Uterus (tissue), 3 donors: ENCODE measurements at regions not wholly inside any gene's neighbourhood (a gene's known extent, or its start where the extent isn't known, plus 50 kb on each side); places are given as distances from the start of the nearest gene placed in this dataset.

Source experiments
- DNase-seq, 2 donors: peaks; one replicate each; pipeline ENCODE4 v3.0.0-alpha.2; 2019 to 2020
- H3K27ac ChIP-seq, 2 donors: fragments of 200-600 bp; sonication (generic); 1 replicate in 1 of 2; 2 replicates in 1 of 2; pipeline ENCODE4 v1.5.1; 2016 to 2018
- H3K27me3 ChIP-seq, 2 donors: fragments of 200-600 bp; sonication (generic); one replicate each; pipeline ENCODE4 v1.5.1; 2018 to 2019; ENCODE audit warnings: control low read depth in 1 of 2
- H3K36me3 ChIP-seq, 2 donors: fragments of 200-600 bp; sonication (generic); one replicate each; pipeline ENCODE4 v1.5.1; 2019; ENCODE audit warnings: control low read depth in 1 of 2
- H3K4me1 ChIP-seq, 2 donors: fragments of 200-600 bp; sonication (generic); one replicate each; pipeline ENCODE4 v1.5.1; 2018 to 2019; ENCODE audit warnings: control low read depth in 1 of 2
- H3K4me3 ChIP-seq, 2 donors: fragments of 200-600 bp; sonication (generic); 1 replicate in 1 of 2; 2 replicates in 1 of 2; pipeline ENCODE4 v1.5.1; 2018 to 2019; ENCODE audit warnings: mild to moderate bottlenecking in 1 of 2
- H3K9me3 ChIP-seq, 2 donors: fragments of 200-600 bp; sonication (generic); one replicate each; pipeline ENCODE4 v1.5.1; 2019; ENCODE audit warnings: control low read depth in 1 of 2
- CTCF ChIP-seq, 4 experiments: fragments of 200-600 bp in 2 of 4; fragments of 450-650 bp in 2 of 4; sonication (generic) in 2 of 4; IDR thresholded peaks; one replicate each; pipeline ENCODE4 v1.5.1; 2016 to 2019; ENCODE audit warnings: antibody characterized with exemption in 4 of 4, mild to moderate bottlenecking in 2 of 4, moderate library complexity in 1 of 4
- POLR2A ChIP-seq, 2 donors: fragments of 450-650 bp; IDR thresholded peaks; one replicate each; pipeline ENCODE4 v1.6.1; 2016; ENCODE audit warnings: antibody characterized with exemption in 2 of 2, mild to moderate bottlenecking in 1 of 2, moderate library complexity in 1 of 2
- intact Hi-C: fragments of 100-400 bp; cut with DNase I; formaldehyde crosslinking; loops from one replicate; pipeline ENCODE4 v1.15.1; 2023; ENCODE audit warnings: low total_unique reads
- donor health status: DM: yes; HTN: yes; CAD: no.

GRCh38 chr12:27870939-27871338, 90.9 kb upstream of the MANSC4 start:
- Histone ChIP-seq H3K27me3 (no peaks in the 10 kb centered on the region), H3K27ac (no peak overlapping the region), H3K36me3 (no peaks in the 10 kb centered on the region), H3K9me3 (no peaks in the 10 kb centered on the region), H3K4me1 (no peaks in the 10 kb centered on the region), H3K4me3 (no peak overlapping the region)
- TF ChIP-seq POLR2A (IDR thresholded peaks at IDR 0.05): no peak
- no peak for TF ChIP-seq CTCF (IDR thresholded peaks at IDR 0.05)
- intact Hi-C loops: no loop called here
- DNase-seq: no peak

GRCh38 chr12:27869567-27869966, 89.5 kb upstream of the MANSC4 start:
- H3K4me1 ChIP-seq: no peaks in the 10 kb centered on the region
- no peaks in the 10 kb centered on the region for H3K36me3 ChIP-seq
- H3K27me3 ChIP-seq: no peaks in the 10 kb centered on the region
- TF ChIP-seq POLR2A (IDR thresholded peaks at IDR 0.05) (no peak), CTCF (IDR thresholded peaks at IDR 0.05) (no peak)
- no peak overlapping the region for H3K27ac ChIP-seq
- H3K9me3 ChIP-seq: no peaks in the 10 kb centered on the region
- intact Hi-C loops: no loop called here
- no peak for DNase-seq
- no peak overlapping the region for H3K4me3 ChIP-seq

- Histone ChIP-seq H3K27ac (no peak overlapping the region), H3K27me3 (no peaks in the 10 kb centered on the region), H3K36me3 (no peaks in the 10 kb centered on the region), H3K4me3 (no peak overlapping the region), H3K9me3 (no peaks in the 10 kb centered on the region), H3K4me1 (no peaks in the 10 kb centered on the region)
- intact Hi-C loops: no loop called here
- TF ChIP-seq CTCF (IDR thresholded peaks at IDR 0.05) (no peak), POLR2A (IDR thresholded peaks at IDR 0.05) (no peak)
- DNase-seq: no peak
Observed at GRCh38 chr12:27868139-27868538, 88.1 kb upstream of the MANSC4 start.

GRCh38 chr12:27866373-27867101, 86.5 kb upstream of the MANSC4 start:
- H3K27me3 ChIP-seq: no peaks in the 10 kb centered on the region
- TF ChIP-seq CTCF (IDR thresholded peaks at IDR 0.05): no peak
- no peak for TF ChIP-seq POLR2A (IDR thresholded peaks at IDR 0.05)
- H3K36me3 ChIP-seq: no peaks in the 10 kb centered on the region
- no peak overlapping the region for H3K27ac ChIP-seq
- no peak overlapping the region for H3K4me3 ChIP-seq
- no peaks in the 10 kb centered on the region for H3K4me1 ChIP-seq
- no peaks in the 10 kb centered on the region for H3K9me3 ChIP-seq
- intact Hi-C loops: no loop called here
- no peak for DNase-seq

- TF ChIP-seq POLR2A (IDR thresholded peaks at IDR 0.05) (no peak), CTCF (IDR thresholded peaks at IDR 0.05) (no peak)
- no peaks in the 10 kb centered on the region for H3K9me3 ChIP-seq
- no peak for DNase-seq
- no peaks in the 10 kb centered on the region for H3K4me1 ChIP-seq
- H3K27me3 ChIP-seq: no peaks in the 10 kb centered on the region
- no peak overlapping the region for H3K4me3 ChIP-seq
- intact Hi-C loops: no loop called here
- H3K27ac ChIP-seq: no peak overlapping the region
- H3K36me3 ChIP-seq: no peaks in the 10 kb centered on the region
Observed at GRCh38 chr12:27865421-27865820, 85.4 kb upstream of the MANSC4 start.
